Osteocyte (in vitro differentiated cells): ENCODE measurements at regions not wholly inside any gene's neighbourhood (a gene's known extent, or its start where the extent isn't known, plus 50 kb on each side); places are given as distances from the start of the nearest gene placed in this dataset.

ENCODE experiments used
- DNase-seq: peaks from one replicate; pipeline ENCODE4 v3.0.0; 2021; ENCODE audit warnings: mixed read lengths; ENCODE audit not compliant: unreplicated experiment; ENCODE audit errors: extremely low spot score
- H3K27ac Mint-ChIP-seq: one replicate; pipeline ENCODE4 v1.8.0; 2021; ENCODE audit warnings: mild to moderate bottlenecking, mixed read lengths; ENCODE audit not compliant: unreplicated experiment
- H3K27me3 Mint-ChIP-seq: one replicate; pipeline ENCODE4 v1.8.0; 2021; ENCODE audit warnings: mixed read lengths; ENCODE audit not compliant: unreplicated experiment
- H3K36me3 Mint-ChIP-seq: one replicate; pipeline ENCODE4 v1.8.0; 2021; ENCODE audit warnings: mixed read lengths; ENCODE audit not compliant: unreplicated experiment
- H3K4me1 Mint-ChIP-seq: one replicate; pipeline ENCODE4 v1.8.0; 2021; ENCODE audit warnings: mixed read lengths; ENCODE audit not compliant: unreplicated experiment
- H3K4me3 Mint-ChIP-seq: one replicate; pipeline ENCODE4 v1.8.0; 2021; ENCODE audit warnings: mild to moderate bottlenecking, moderate library complexity, mixed read lengths; ENCODE audit not compliant: unreplicated experiment
- H3K9me3 Mint-ChIP-seq: one replicate; pipeline ENCODE4 v1.8.0; 2021; ENCODE audit warnings: mixed read lengths; ENCODE audit not compliant: unreplicated experiment
- TF ChIP-seq, protein P1 (sequence below): fragments of 200-600 bp; sonication (generic); IDR thresholded peaks from 2 replicates; pipeline ENCODE4 v1.5.0; 2021; ENCODE audit warnings: antibody characterized with exemption, mild to moderate bottlenecking, moderate library complexity

DNA sequence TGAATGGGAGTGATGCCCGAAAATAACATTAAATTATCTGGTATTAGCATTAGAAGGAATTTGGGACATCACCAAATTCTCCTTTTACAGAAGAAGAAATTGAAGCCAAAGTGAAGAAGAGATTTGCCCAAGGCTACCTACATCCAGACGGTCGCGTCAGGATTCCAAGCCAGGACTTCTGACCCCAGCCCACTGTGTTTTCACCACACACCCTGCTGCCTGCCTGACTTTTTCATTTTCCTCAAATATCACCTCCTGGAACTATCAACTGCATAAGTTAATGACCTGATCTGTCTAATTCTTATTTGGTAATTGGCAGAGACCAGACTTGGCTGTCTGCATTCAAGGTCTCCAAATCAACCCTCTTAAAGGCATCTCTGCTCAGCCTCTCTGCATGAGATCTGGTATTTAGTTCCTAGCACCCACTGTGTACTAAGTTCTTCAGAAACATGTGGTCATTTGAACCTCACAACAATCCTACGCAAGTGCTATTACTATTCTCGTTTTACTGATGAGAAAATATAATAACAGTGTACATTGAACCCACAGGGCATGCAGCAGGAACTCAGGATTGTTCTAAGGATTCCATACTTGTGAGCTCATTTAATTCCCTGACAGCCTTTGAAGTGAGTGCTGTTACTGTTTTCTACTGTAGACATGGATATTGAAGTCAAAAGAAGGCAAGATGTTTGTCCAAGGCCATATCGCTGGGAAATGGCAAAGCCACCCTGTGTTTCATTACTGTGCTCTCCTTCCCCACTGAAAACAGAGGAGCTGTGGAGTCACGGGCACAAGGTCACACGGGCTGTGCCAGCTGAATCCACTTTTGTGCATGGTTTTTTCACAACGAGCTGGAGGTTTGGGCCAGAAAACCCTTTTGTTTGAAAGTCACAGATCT lies 195.2 kb upstream of the C1QTNF7 start:
- Mint-ChIP-seq H3K27me3 (no peaks in the 10 kb centered on the region), H3K36me3 (no peaks in the 10 kb centered on the region), H3K9me3 (no peaks in the 10 kb centered on the region), H3K4me3 (peak overlapping the region; percentile 23), H3K4me1 (peaks cover 37% of the 10 kb centered on the region), H3K27ac (peak overlapping the region; percentile 88)
- TF ChIP-seq, protein P1, sequence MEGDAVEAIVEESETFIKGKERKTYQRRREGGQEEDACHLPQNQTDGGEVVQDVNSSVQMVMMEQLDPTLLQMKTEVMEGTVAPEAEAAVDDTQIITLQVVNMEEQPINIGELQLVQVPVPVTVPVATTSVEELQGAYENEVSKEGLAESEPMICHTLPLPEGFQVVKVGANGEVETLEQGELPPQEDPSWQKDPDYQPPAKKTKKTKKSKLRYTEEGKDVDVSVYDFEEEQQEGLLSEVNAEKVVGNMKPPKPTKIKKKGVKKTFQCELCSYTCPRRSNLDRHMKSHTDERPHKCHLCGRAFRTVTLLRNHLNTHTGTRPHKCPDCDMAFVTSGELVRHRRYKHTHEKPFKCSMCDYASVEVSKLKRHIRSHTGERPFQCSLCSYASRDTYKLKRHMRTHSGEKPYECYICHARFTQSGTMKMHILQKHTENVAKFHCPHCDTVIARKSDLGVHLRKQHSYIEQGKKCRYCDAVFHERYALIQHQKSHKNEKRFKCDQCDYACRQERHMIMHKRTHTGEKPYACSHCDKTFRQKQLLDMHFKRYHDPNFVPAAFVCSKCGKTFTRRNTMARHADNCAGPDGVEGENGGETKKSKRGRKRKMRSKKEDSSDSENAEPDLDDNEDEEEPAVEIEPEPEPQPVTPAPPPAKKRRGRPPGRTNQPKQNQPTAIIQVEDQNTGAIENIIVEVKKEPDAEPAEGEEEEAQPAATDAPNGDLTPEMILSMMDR: no peak
- no peak for DNase-seq

DNA sequence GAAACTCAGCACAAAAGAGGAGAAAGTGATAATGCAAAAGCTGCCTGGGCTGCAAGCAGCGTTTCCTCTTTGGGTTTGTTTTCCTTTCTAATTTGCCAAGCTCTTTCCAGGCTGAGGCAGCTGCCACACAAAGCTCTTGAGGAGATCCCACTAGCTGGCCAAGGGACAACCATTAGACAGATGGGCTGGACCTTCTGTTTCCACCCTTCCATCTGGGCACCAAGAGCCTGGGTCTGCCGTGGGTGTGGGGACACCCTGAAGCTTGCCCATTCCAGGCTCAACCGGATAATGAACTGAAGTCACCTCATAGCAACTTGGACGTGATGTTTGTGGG lies 194.6 kb upstream of the C1QTNF7 start:
- Mint-ChIP-seq H3K36me3 (no peaks in the 10 kb centered on the region), H3K27me3 (no peaks in the 10 kb centered on the region), H3K9me3 (no peaks in the 10 kb centered on the region), H3K27ac (peak overlapping the region; percentile 88), H3K4me3 (peak overlapping the region; percentile 23), H3K4me1 (peaks cover 37% of the 10 kb centered on the region)
- TF ChIP-seq, protein P1: no peak
- no peak for DNase-seq

DNA sequence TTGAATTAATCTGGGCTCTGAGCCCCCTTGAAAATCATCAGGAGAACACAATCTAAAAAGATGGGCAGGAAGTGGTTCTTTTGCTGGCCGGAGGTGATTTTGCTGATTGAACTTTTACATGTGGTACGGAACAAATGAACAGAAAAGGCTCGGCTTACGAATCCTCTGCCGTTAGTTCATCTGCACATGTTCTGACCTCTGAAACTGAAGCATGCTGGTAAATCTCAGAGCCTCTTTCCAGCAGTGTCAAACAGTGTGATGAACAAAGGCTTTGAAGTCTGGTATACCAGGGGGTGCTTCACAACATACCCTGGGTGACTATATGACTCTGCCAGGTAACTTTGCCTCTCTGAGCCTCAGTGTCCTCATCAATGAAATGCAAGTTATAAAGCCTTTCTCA lies 194.2 kb upstream of the C1QTNF7 start:
- no peak overlapping the region for H3K4me3 Mint-ChIP-seq
- H3K27me3 Mint-ChIP-seq: peaks cover 2% of the 10 kb centered on the region
- H3K4me1 Mint-ChIP-seq: peaks cover 37% of the 10 kb centered on the region
- H3K9me3 Mint-ChIP-seq: no peaks in the 10 kb centered on the region
- TF ChIP-seq, protein P1: no peak
- H3K27ac Mint-ChIP-seq: peak overlapping the region; percentile 88
- no peaks in the 10 kb centered on the region for H3K36me3 Mint-ChIP-seq
- DNase-seq: no peak

DNA sequence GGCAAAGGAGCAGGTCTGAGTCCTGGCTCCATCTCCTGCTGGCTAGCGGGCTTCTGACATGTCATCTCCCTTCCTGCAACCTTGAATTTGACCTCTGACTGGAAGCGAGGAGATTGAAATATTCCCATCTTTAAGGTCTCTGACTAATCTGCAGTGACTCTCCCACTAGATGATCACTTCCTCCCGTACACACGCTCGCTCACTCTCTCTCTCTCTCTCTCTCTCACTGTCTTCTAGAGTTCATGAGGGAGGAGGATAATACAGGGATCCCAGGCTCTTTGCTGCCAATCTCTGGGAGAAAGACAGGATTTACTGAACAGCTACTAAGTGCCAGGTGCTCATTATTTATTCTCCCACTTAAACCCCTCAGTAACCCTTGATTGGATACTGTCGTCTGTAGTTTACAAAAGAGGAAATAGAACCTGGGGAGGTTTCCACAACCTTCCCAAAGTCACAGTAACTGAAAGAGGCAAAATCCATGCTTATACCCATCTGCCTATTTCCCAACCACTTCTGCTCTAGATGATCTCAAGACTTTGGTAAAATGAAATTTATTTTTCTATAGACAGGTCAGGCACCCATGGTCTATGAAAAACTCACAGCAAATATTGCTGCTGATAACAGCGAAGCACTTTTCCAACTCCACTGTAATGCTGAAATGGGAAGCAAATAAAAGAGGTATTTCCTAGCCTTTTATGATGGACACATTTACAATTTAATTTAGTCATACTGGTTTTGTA lies 193.5 kb upstream of the C1QTNF7 start:
- Mint-ChIP-seq H3K27ac (peak overlapping the region; percentile 88), H3K4me3 (no peak overlapping the region), H3K9me3 (no peaks in the 10 kb centered on the region), H3K4me1 (peaks cover 37% of the 10 kb centered on the region), H3K27me3 (peaks cover 2% of the 10 kb centered on the region), H3K36me3 (no peaks in the 10 kb centered on the region)
- no peak for DNase-seq
- TF ChIP-seq, protein P1: no peak

DNA sequence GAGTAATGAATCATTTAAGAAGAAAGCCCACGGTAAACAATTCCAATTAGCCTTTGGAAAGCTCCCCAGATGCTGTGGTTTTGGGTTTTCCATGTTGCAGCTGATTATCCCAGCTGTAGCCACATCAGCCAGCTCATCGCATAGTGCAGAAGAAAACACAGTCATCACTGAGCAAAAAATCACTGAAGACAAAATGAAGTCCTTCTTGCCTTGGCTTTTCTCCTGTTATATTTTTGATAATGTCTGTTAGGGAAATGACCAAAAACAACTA lies 193.0 kb upstream of the C1QTNF7 start:
- Mint-ChIP-seq H3K36me3 (no peaks in the 10 kb centered on the region), H3K27me3 (peaks cover 2% of the 10 kb centered on the region), H3K9me3 (no peaks in the 10 kb centered on the region), H3K4me1 (peaks cover 40% of the 10 kb centered on the region), H3K4me3 (no peak overlapping the region), H3K27ac (no peak overlapping the region)
- no peak for DNase-seq
- TF ChIP-seq, protein P1: no peak
